ENCODE measurements at regions not wholly inside any gene's neighbourhood (a gene's known extent, or its start where the extent isn't known, plus 50 kb on each side); places are given as distances from the start of the nearest gene placed in this dataset.

GRCh38 chr16:52721331-52721730 lies 174.4 kb upstream of the TOX3 start:
- no peak overlapping the region for H3K27ac Mint-ChIP-seq
- H3K9me3 Mint-ChIP-seq: peaks cover 16% of the 10 kb centered on the region
- no peaks in the 10 kb centered on the region for H3K4me1 Mint-ChIP-seq
- ATAC-seq (ENCODE audit: low read depth) (no peak), DNase-seq (ENCODE audit: low spot score in 2 of 2) (no peak)
- H3K27me3 Mint-ChIP-seq: no peaks in the 10 kb centered on the region
- H3K36me3 Mint-ChIP-seq: no peaks in the 10 kb centered on the region
- H3K4me3 Mint-ChIP-seq: no peak overlapping the region

DNA sequence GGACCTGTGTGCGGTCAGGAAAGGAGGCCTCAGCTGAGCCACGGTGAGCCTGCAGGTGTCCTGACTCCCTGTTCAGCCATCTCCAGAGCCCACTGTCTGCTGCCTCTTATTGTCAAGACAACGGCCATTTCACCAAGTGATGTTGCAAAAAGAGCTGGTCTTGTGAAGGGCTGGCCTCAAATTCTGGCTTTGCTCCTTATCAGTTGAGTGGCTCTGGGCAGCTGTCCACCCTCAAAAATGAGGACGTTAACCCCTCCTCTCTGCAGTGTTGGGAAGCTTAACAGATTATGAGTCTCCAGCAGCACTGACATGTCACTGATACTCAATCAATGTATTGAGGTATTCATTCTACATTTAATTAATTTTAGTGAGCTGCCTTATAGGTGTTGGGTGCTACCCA lies 171.1 kb upstream of the TOX3 start:
- Mint-ChIP-seq H3K4me3 (no peak overlapping the region), H3K4me1 (no peaks in the 10 kb centered on the region), H3K27ac (no peak overlapping the region), H3K27me3 (no peaks in the 10 kb centered on the region), H3K9me3 (peaks cover 14% of the 10 kb centered on the region), H3K36me3 (no peaks in the 10 kb centered on the region)
- DNase-seq (ENCODE audit: low spot score in 2 of 2) (no peak), ATAC-seq (ENCODE audit: low read depth) (no peak)

DNA sequence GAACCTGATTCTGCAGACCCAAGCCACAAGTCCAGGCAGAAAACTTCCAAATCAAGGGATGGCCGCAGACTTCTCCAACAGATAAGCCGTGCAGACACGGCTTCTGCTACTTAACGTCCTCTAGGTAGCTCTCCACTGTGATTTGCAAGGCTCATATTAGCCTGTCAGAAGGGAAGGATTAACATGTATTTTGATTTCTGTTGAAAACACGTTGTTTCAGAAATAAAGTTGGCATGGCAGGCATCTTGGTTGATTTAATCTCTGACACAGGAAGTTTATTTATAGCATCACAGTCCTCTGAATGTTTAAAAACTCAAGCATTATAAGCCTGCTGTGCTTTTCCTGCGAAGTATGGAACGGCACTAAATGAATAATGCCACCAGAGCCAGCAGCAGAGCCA lies 166.8 kb upstream of the TOX3 start:
- ATAC-seq (ENCODE audit: low read depth) (no peak), DNase-seq (ENCODE audit: low spot score in 2 of 2) (no peak)
- no peaks in the 10 kb centered on the region for H3K4me1 Mint-ChIP-seq
- no peak overlapping the region for H3K4me3 Mint-ChIP-seq
- H3K36me3 Mint-ChIP-seq: no peaks in the 10 kb centered on the region
- H3K27ac Mint-ChIP-seq: no peak overlapping the region
- no peaks in the 10 kb centered on the region for H3K27me3 Mint-ChIP-seq
- H3K9me3 Mint-ChIP-seq: peaks cover 8% of the 10 kb centered on the region

DNA sequence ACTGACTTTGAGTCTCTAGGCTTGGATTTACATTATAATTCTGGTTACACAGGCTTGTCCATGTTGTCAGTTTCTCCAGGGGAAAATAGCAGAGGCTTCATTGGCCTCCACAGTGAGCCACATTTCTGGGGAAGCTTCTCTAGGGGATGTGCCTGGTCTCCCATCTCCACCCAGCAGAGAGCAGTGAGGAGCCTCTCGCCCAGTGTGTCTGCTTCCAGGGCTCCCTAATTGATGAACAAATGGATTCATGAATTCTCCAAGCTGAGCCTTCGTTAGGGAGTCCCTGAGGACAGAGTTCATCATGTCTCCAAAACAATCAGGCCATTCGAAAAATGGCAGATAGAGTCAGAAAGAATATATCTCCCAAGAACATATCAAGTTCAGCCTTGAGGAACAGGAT lies 162.4 kb upstream of the TOX3 start:
- Mint-ChIP-seq H3K9me3 (peaks cover 2% of the 10 kb centered on the region), H3K4me1 (no peaks in the 10 kb centered on the region), H3K4me3 (no peak overlapping the region), H3K27me3 (peaks cover 1% of the 10 kb centered on the region), H3K27ac (no peak overlapping the region), H3K36me3 (no peaks in the 10 kb centered on the region)
- no peak for ATAC-seq (ENCODE audit: low read depth)
- no peak for DNase-seq (ENCODE audit: low spot score in 2 of 2)

GRCh38 chr16:52708476-52708875 lies 161.5 kb upstream of the TOX3 start:
- peaks cover 2% of the 10 kb centered on the region for H3K9me3 Mint-ChIP-seq
- peaks cover 1% of the 10 kb centered on the region for H3K27me3 Mint-ChIP-seq
- DNase-seq (ENCODE audit: low spot score in 2 of 2) (no peak), ATAC-seq (ENCODE audit: low read depth) (no peak)
- no peak overlapping the region for H3K4me3 Mint-ChIP-seq
- no peak overlapping the region for H3K27ac Mint-ChIP-seq
- no peaks in the 10 kb centered on the region for H3K4me1 Mint-ChIP-seq
- no peaks in the 10 kb centered on the region for H3K36me3 Mint-ChIP-seq

- DNase-seq (ENCODE audit: low spot score in 2 of 2) (no peak), ATAC-seq (ENCODE audit: low read depth) (no peak)
- H3K36me3 Mint-ChIP-seq: no peaks in the 10 kb centered on the region
- H3K27ac Mint-ChIP-seq: no peak overlapping the region
- H3K4me1 Mint-ChIP-seq: no peaks in the 10 kb centered on the region
- H3K9me3 Mint-ChIP-seq: peaks cover 2% of the 10 kb centered on the region
- no peak overlapping the region for H3K4me3 Mint-ChIP-seq
- peaks cover 1% of the 10 kb centered on the region for H3K27me3 Mint-ChIP-seq
These were observed 160.9 kb upstream of the TOX3 start for GRCh38 chr16:52707676-52708337.

DNA sequence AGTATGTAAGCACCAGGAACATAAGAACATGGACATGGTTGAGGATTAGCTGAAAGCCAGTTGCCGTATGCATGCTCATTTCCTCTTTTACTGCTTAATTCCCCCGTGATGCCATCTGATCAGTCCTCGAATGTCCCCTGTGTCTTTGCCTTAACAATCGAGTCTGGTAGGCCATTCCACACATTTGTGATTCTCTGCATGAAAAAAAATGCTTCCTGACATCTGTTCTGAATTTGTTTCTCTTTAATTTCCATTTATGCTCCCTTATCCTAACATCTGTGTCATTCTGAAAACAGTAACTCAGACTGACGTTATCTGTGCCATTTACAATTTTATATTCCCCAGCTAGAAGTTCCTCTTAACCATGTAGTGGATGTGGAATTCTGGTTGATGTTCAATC lies 158.2 kb upstream of the TOX3 start:
- Mint-ChIP-seq H3K4me3 (no peak overlapping the region), H3K27me3 (peaks cover 1% of the 10 kb centered on the region), H3K27ac (no peak overlapping the region), H3K4me1 (no peaks in the 10 kb centered on the region), H3K9me3 (peaks cover 2% of the 10 kb centered on the region), H3K36me3 (no peaks in the 10 kb centered on the region)
- no peak for DNase-seq (ENCODE audit: low spot score in 2 of 2)
- ATAC-seq (ENCODE audit: low read depth): no peak

- ATAC-seq (ENCODE audit: low read depth) (no peak), DNase-seq (ENCODE audit: low spot score in 2 of 2) (no peak)
- Mint-ChIP-seq H3K27ac (no peak overlapping the region), H3K9me3 (peaks cover 10% of the 10 kb centered on the region), H3K27me3 (no peaks in the 10 kb centered on the region), H3K4me3 (no peak overlapping the region), H3K36me3 (peaks cover 1% of the 10 kb centered on the region), H3K4me1 (no peaks in the 10 kb centered on the region)
These were observed 151.0 kb upstream of the TOX3 start for GRCh38 chr16:52697971-52698370.

DNA sequence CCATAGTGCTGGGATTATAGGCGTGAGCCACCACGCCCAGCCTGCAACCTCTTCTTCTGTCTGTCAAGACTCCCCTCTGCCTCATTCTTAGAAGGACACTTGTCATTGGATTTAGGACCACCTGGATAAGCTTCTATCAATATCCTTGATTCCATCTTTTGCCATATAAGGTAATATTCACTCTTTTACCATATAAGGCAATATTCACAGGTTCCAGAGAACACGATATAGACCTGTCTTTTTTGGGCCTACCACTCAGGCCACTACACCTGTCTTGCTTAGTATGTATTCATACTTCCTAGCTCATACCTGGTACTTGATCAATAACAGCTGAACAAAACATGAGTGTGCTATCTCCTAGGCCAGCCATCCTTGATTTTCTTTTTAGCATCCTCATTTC lies 149.2 kb upstream of the TOX3 start:
- ATAC-seq (ENCODE audit: low read depth) (no peak), DNase-seq (ENCODE audit: low spot score in 2 of 2) (no peak)
- no peak overlapping the region for H3K27ac Mint-ChIP-seq
- no peaks in the 10 kb centered on the region for H3K27me3 Mint-ChIP-seq
- no peaks in the 10 kb centered on the region for H3K4me1 Mint-ChIP-seq
- no peak overlapping the region for H3K4me3 Mint-ChIP-seq
- peaks cover 13% of the 10 kb centered on the region for H3K9me3 Mint-ChIP-seq
- peaks cover 1% of the 10 kb centered on the region for H3K36me3 Mint-ChIP-seq

DNA sequence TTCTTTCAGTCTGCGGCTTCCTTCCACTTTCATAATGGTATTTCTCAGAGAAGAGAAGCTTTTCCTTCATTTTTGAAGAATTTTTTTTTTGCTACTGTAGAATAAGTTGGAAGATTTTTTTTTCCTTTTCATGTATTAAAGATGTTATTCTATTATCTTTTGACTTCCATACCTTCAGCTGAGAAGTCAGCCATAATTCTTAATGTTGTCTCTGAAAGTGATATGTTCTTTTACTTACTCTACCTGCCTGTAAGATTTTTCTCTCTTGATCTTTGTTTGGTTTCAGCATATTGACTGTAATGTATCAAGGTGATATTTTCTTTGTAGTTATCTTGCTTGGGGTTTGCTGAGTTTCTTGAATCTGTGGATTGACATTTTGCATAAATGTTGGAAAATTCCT lies 143.5 kb upstream of the TOX3 start:
- Mint-ChIP-seq H3K27me3 (no peaks in the 10 kb centered on the region), H3K36me3 (peaks cover 1% of the 10 kb centered on the region), H3K27ac (no peak overlapping the region), H3K9me3 (peaks cover 16% of the 10 kb centered on the region), H3K4me3 (no peak overlapping the region), H3K4me1 (no peaks in the 10 kb centered on the region)
- ATAC-seq (ENCODE audit: low read depth) (no peak), DNase-seq (ENCODE audit: low spot score in 2 of 2) (no peak)

- no peak overlapping the region for H3K4me3 Mint-ChIP-seq
- no peak overlapping the region for H3K27ac Mint-ChIP-seq
- no peaks in the 10 kb centered on the region for H3K4me1 Mint-ChIP-seq
- H3K27me3 Mint-ChIP-seq: no peaks in the 10 kb centered on the region
- H3K9me3 Mint-ChIP-seq: peaks cover 5% of the 10 kb centered on the region
- no peak for DNase-seq (ENCODE audit: low spot score in 2 of 2)
- H3K36me3 Mint-ChIP-seq: no peaks in the 10 kb centered on the region
- ATAC-seq (ENCODE audit: low read depth): no peak
These were observed 134.1 kb upstream of the TOX3 start for GRCh38 chr16:52680993-52681392.

GRCh38 chr16:52677501-52677900 lies 130.6 kb upstream of the TOX3 start:
- Mint-ChIP-seq H3K27me3 (no peaks in the 10 kb centered on the region), H3K4me3 (no peak overlapping the region), H3K27ac (no peak overlapping the region), H3K9me3 (peaks cover 2% of the 10 kb centered on the region), H3K36me3 (no peaks in the 10 kb centered on the region), H3K4me1 (no peaks in the 10 kb centered on the region)
- ATAC-seq (ENCODE audit: low read depth) (no peak), DNase-seq (ENCODE audit: low spot score in 2 of 2) (no peak)

GRCh38 chr16:52676959-52677358 lies 130.0 kb upstream of the TOX3 start:
- H3K4me1 Mint-ChIP-seq: no peaks in the 10 kb centered on the region
- H3K9me3 Mint-ChIP-seq: peaks cover 3% of the 10 kb centered on the region
- H3K27me3 Mint-ChIP-seq: no peaks in the 10 kb centered on the region
- DNase-seq (ENCODE audit: low spot score in 2 of 2) (no peak), ATAC-seq (ENCODE audit: low read depth) (no peak)
- H3K4me3 Mint-ChIP-seq: no peak overlapping the region
- H3K27ac Mint-ChIP-seq: no peak overlapping the region
- no peaks in the 10 kb centered on the region for H3K36me3 Mint-ChIP-seq

DNA sequence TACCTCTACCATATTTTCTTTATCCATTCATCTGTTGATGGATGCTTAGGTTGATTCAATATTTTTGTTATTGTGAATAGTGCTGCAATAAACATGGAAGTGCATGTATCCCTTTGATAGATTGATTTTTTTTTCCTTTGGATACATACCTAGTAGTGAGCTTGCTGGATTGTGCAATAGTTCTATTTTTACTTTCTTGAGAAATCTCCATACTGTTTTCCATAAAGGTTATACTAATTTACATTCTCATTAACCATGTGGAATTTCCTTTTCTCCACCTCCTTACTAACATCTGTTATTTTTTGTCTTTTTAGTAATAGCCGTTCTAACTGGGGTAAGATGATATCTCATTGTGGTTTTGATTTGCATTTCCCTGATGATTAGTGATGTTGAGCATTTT lies 124.6 kb upstream of the TOX3 start:
- Mint-ChIP-seq H3K27ac (no peak overlapping the region), H3K27me3 (no peaks in the 10 kb centered on the region), H3K9me3 (peaks cover 9% of the 10 kb centered on the region), H3K4me1 (no peaks in the 10 kb centered on the region), H3K4me3 (no peak overlapping the region), H3K36me3 (no peaks in the 10 kb centered on the region)
- DNase-seq (ENCODE audit: low spot score in 2 of 2): no peak
- ATAC-seq (ENCODE audit: low read depth): no peak

DNA sequence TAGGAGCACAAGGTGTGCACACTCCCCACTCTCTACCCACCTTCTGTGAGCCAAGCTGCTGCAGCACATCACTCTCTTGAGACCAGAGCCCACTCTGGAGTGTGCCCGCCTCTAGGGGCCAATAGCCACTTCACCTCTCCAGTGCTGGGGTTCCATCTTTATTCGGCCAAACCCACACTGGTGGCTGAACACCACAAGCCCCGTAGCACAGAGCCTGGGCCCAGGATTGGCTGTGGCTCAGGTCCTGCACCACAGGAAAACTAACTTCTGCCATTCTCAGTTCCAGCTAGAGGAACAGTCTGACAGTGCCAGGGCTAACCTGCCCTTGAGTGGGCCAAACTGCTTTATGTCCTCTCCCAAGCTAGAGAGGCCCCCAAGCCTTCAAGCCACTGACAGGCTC lies 111.0 kb upstream of the TOX3 start:
- H3K27me3 Mint-ChIP-seq: peaks cover 5% of the 10 kb centered on the region
- H3K4me1 Mint-ChIP-seq: no peaks in the 10 kb centered on the region
- DNase-seq (ENCODE audit: low spot score in 2 of 2) (no peak), ATAC-seq (ENCODE audit: low read depth) (no peak)
- peaks cover 3% of the 10 kb centered on the region for H3K36me3 Mint-ChIP-seq
- no peak overlapping the region for H3K4me3 Mint-ChIP-seq
- H3K27ac Mint-ChIP-seq: no peak overlapping the region
- peaks cover 15% of the 10 kb centered on the region for H3K9me3 Mint-ChIP-seq
